ENCODE measurements at regions not wholly inside any gene's neighbourhood (a gene's known extent, or its start where the extent isn't known, plus 50 kb on each side); places are given as distances from the start of the nearest gene placed in this dataset.

DNA sequence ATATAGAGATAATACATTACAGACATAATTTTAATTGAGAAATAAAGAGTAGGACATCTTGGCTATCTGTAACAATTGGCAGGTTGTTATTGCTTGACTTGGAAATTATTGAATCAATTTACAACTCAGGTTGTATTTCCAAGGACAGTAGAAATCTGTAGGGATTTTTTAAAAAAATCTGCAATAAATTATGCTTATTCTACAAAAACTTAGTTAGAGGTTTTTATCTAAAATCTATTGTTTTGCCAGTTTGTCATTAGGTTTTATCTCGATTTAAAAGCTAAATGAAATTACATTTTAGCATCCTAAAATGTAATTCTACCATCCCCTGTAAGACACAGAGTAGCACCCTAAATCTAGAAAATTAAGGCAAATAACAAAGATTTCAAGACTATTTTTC, 408.8 kb downstream of the COL11A1 start:
- CTCF ChIA-PET: no interaction called here
- H3K27ac ChIP-seq (ENCODE audit: extremely low read depth, low read depth, low read length): no peak overlapping the region
- no peaks in the 10 kb centered on the region for H3K4me1 ChIP-seq (ENCODE audit: control insufficient read depth, insufficient read depth, low read length)
- H3K9me3 ChIP-seq (ENCODE audit: control insufficient read depth, insufficient read depth, low read depth, low read length): no peaks in the 10 kb centered on the region
- H3K4me3 ChIP-seq (ENCODE audit: low read depth, low read length): no peak overlapping the region
- H3K36me3 ChIP-seq (ENCODE audit: control insufficient read depth in 2 of 2, insufficient read depth in 1 of 2, low read length in 2 of 2): no peaks in the 10 kb centered on the region
- POLR2A ChIA-PET: no interaction called here
- TF ChIP-seq, protein P1, sequence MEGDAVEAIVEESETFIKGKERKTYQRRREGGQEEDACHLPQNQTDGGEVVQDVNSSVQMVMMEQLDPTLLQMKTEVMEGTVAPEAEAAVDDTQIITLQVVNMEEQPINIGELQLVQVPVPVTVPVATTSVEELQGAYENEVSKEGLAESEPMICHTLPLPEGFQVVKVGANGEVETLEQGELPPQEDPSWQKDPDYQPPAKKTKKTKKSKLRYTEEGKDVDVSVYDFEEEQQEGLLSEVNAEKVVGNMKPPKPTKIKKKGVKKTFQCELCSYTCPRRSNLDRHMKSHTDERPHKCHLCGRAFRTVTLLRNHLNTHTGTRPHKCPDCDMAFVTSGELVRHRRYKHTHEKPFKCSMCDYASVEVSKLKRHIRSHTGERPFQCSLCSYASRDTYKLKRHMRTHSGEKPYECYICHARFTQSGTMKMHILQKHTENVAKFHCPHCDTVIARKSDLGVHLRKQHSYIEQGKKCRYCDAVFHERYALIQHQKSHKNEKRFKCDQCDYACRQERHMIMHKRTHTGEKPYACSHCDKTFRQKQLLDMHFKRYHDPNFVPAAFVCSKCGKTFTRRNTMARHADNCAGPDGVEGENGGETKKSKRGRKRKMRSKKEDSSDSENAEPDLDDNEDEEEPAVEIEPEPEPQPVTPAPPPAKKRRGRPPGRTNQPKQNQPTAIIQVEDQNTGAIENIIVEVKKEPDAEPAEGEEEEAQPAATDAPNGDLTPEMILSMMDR (tag by site-specific recombination; IDR thresholded peaks at IDR 0.05): no peak

DNA sequence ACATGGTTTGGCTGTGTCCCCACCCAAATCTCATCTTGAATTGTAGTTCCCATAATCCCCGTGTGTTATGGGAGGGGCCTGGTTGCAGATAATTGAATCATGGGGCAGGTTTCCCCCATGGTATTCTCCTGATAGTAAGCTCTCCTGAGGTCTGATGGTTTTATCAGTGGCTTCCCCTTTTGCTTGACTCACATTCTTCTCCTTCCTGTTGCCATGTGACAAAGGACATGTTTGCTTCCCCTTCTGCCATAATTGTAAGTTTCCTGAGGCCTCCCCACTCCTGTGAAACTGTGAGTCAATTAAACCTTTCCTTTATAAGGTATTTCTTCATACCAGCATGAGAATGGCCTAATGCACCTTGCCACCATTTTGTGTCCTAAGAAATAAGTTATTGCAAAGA, 415.0 kb downstream of the COL11A1 start:
- TF ChIP-seq HOXD13 (CRISPR knock-in tag; IDR thresholded peaks at IDR 0.05; ENCODE audit: borderline replicate concordance): no peak
- TF ChIP-seq ZNF146 (tag by site-specific recombination; IDR thresholded peaks at IDR 0.05): no peak
- no peak for TF ChIP-seq ZNF366 (tag by site-specific recombination; conservative IDR thresholded peaks at IDR 0.05)
- no peak for TF ChIP-seq FEZF1 (tag by site-specific recombination; IDR thresholded peaks at IDR 0.05)
- TF ChIP-seq KLF17 (tag by site-specific recombination; IDR thresholded peaks at IDR 0.05): no peak
- TF ChIP-seq ZNF555 (tag by site-specific recombination; conservative IDR thresholded peaks at IDR 0.05): no peak
- no peak for TF ChIP-seq GLIS1 (tag by site-specific recombination; IDR thresholded peaks at IDR 0.05)
- no peak for TF ChIP-seq ZBTB8A (tag by site-specific recombination; IDR thresholded peaks at IDR 0.05)
- no peak for TF ChIP-seq ZXDB (tag by site-specific recombination; IDR thresholded peaks at IDR 0.05)
- no peak for TF ChIP-seq SP7 (tag by site-specific recombination; IDR thresholded peaks at IDR 0.05)
- no peak for TF ChIP-seq ZSCAN5A (tag by site-specific recombination; IDR thresholded peaks at IDR 0.05)
- no peak for TF ChIP-seq ZNF785 (tag by site-specific recombination; IDR thresholded peaks at IDR 0.05)
- no peak for TF ChIP-seq KLF1 (tag by site-specific recombination; IDR thresholded peaks at IDR 0.05)
- no peak for TF ChIP-seq ZNF549 (tag by site-specific recombination; IDR thresholded peaks at IDR 0.05)
- TF ChIP-seq ZNF416 (tag by site-specific recombination; IDR thresholded peaks at IDR 0.05): no peak
- H3K9me3 ChIP-seq (ENCODE audit: control insufficient read depth, insufficient read depth, low read depth, low read length): no peaks in the 10 kb centered on the region
- H3K27ac ChIP-seq (ENCODE audit: extremely low read depth, low read depth, low read length): no peak overlapping the region
- ChIA-PET POLR2A (no interaction called here), CTCF (no interaction called here)
- H3K4me3 ChIP-seq (ENCODE audit: low read depth, low read length): no peak overlapping the region
- H3K36me3 ChIP-seq (ENCODE audit: control insufficient read depth in 2 of 2, insufficient read depth in 1 of 2, low read length in 2 of 2): no peaks in the 10 kb centered on the region
- no peaks in the 10 kb centered on the region for H3K4me1 ChIP-seq (ENCODE audit: control insufficient read depth, insufficient read depth, low read length)

GRCh38 chr1:102691592-102692090, 416.7 kb downstream of the COL11A1 start:
- H3K4me3 ChIP-seq (ENCODE audit: low read depth, low read length): no peak overlapping the region
- H3K36me3 ChIP-seq (ENCODE audit: control insufficient read depth in 2 of 2, insufficient read depth in 1 of 2, low read length in 2 of 2): no peaks in the 10 kb centered on the region
- no peaks in the 10 kb centered on the region for H3K4me1 ChIP-seq (ENCODE audit: control insufficient read depth, insufficient read depth, low read length)
- no peak overlapping the region for H3K27ac ChIP-seq (ENCODE audit: extremely low read depth, low read depth, low read length)
- ChIA-PET POLR2A (no interaction called here), CTCF (no interaction called here)
- H3K9me3 ChIP-seq (ENCODE audit: control insufficient read depth, insufficient read depth, low read depth, low read length): no peaks in the 10 kb centered on the region
- TF ChIP-seq ZNF175 (tag by site-specific recombination; IDR thresholded peaks at IDR 0.05): no peak
- no peak for TF ChIP-seq ZEB2 (tag by site-specific recombination; IDR thresholded peaks at IDR 0.05)
- no peak for TF ChIP-seq ZNF843 (tag by site-specific recombination; IDR thresholded peaks at IDR 0.05)
- no peak for TF ChIP-seq ZNF133 (tag by site-specific recombination; IDR thresholded peaks at IDR 0.05)
- no peak for TF ChIP-seq GLIS1 (tag by site-specific recombination; IDR thresholded peaks at IDR 0.05)
- no peak for TF ChIP-seq ZNF274 (IDR thresholded peaks at IDR 0.05; ENCODE audit: low read length)
- TF ChIP-seq ZNF274 (tag by site-specific recombination; IDR thresholded peaks at IDR 0.05; ENCODE audit: borderline replicate concordance): no peak
- TF ChIP-seq ZNF76 (tag by site-specific recombination; IDR thresholded peaks at IDR 0.05; ENCODE audit: borderline replicate concordance, low read depth): no peak
- TF ChIP-seq KLF10 (tag by site-specific recombination; IDR thresholded peaks at IDR 0.05): no peak
- TF ChIP-seq MEIS1 (CRISPR knock-in tag; IDR thresholded peaks at IDR 0.05; ENCODE audit: borderline replicate concordance): no peak
- TF ChIP-seq ZNF629 (tag by site-specific recombination; IDR thresholded peaks at IDR 0.05): no peak
